ENCODE measurements at regions not wholly inside any gene's neighbourhood (a gene's known extent, or its start where the extent isn't known, plus 50 kb on each side); places are given as distances from the start of the nearest gene placed in this dataset.

DNA sequence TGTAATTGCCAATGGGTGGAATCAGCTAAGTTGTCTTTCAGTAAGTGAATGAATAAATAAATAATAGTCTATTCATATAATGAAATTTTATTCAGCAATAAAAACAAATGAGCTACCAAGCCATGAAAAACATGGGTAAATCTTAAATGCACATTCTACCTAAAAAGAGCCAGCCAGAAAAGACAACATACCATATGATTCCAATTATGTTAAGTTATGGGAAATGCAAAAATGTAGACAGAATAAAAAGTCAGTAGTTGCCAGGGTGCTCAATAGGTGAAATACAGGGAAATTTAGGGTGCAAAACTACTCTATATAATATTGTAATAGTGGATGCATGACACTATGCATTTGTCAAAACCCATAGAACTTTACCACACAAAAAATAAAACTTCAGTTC is 277.2 kb upstream of the EPHA6 start:
- Histone ChIP-seq H3K27me3 (ENCODE audit: insufficient read depth) (no peaks in the 10 kb centered on the region), H3F3A (replicated peaks; ENCODE audit: low read depth) (no peaks in the 10 kb centered on the region), H3K79me2 (replicated peaks; ENCODE audit: insufficient read depth) (no peaks in the 10 kb centered on the region), H3K4me1 (ENCODE audit: insufficient read depth) (no peaks in the 10 kb centered on the region), H4K20me1 (replicated peaks; ENCODE audit: insufficient read depth) (no peaks in the 10 kb centered on the region), H2AFZ (no peak overlapping the region), H3K27ac (ENCODE audit: low read depth) (no peak overlapping the region), H3K4me3 (no peak overlapping the region), H3K4me2 (no peak overlapping the region), H3K36me3 (ENCODE audit: insufficient read depth) (no peaks in the 10 kb centered on the region), H3K9me2 (ENCODE audit: insufficient read depth) (0 out of 2 replicates have a peak, but pooled peaks cover 3% of the 10 kb centered on the region)
- DNase-seq (ENCODE audit: low spot score) (no peak), ATAC-seq (no peak)
- H3K9me3 Mint-ChIP-seq = 0 out of 3 replicates have a peak, but pooled peaks cover 5% of the 10 kb centered on the region
- H3K4me3 Mint-ChIP-seq = no peak overlapping the region
- no peaks in the 10 kb centered on the region for H3K4me1 Mint-ChIP-seq
- TF ChIP-seq STAT1 (IDR thresholded peaks at IDR 0.05; ENCODE audit: unreplicated experiment) = no peak
- TF ChIP-seq, protein P1, sequence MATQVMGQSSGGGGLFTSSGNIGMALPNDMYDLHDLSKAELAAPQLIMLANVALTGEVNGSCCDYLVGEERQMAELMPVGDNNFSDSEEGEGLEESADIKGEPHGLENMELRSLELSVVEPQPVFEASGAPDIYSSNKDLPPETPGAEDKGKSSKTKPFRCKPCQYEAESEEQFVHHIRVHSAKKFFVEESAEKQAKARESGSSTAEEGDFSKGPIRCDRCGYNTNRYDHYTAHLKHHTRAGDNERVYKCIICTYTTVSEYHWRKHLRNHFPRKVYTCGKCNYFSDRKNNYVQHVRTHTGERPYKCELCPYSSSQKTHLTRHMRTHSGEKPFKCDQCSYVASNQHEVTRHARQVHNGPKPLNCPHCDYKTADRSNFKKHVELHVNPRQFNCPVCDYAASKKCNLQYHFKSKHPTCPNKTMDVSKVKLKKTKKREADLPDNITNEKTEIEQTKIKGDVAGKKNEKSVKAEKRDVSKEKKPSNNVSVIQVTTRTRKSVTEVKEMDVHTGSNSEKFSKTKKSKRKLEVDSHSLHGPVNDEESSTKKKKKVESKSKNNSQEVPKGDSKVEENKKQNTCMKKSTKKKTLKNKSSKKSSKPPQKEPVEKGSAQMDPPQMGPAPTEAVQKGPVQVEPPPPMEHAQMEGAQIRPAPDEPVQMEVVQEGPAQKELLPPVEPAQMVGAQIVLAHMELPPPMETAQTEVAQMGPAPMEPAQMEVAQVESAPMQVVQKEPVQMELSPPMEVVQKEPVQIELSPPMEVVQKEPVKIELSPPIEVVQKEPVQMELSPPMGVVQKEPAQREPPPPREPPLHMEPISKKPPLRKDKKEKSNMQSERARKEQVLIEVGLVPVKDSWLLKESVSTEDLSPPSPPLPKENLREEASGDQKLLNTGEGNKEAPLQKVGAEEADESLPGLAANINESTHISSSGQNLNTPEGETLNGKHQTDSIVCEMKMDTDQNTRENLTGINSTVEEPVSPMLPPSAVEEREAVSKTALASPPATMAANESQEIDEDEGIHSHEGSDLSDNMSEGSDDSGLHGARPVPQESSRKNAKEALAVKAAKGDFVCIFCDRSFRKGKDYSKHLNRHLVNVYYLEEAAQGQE (IDR thresholded peaks at IDR 0.05; ENCODE audit: unreplicated experiment) = no peak
- TF ChIP-seq EZH2 (IDR thresholded peaks at IDR 0.05; ENCODE audit: low read depth, unreplicated experiment) = no peak
- TF ChIP-seq ZNF331 (CRISPR knock-in tag; IDR thresholded peaks at IDR 0.05; ENCODE audit: low read depth) = no peak
- no peaks in the 10 kb centered on the region for H3K27me3 Mint-ChIP-seq (ENCODE audit: insufficient read depth, low read depth, poor library complexity)
- no peak overlapping the region for H3K27ac Mint-ChIP-seq
- 0 out of 3 replicates have a peak, but pooled peaks cover 3% of the 10 kb centered on the region for H3K36me3 Mint-ChIP-seq (ENCODE audit: low read depth)

DNA sequence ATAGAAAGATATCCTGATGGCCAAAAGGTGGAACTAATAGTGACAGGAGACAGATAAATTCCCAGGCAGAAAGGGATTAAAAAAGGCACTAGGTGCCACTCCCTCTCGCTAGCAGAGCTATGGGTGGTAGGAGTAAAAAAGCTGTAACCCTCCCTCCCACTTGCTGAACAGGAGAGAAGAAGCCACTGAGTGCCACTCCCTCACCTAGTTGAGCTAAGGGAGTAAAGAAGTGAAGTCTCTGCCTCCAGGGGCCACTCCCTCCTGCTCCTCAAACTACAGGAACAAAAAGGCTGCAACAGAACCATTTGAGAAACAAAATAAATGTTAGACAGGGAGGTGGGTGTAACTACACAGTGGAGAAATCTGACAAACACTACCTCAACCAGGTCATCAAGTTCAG is 276.2 kb upstream of the EPHA6 start:
- Mint-ChIP-seq H3K4me3 (no peak overlapping the region), H3K36me3 (ENCODE audit: low read depth) (no peaks in the 10 kb centered on the region), H3K4me1 (no peaks in the 10 kb centered on the region), H3K27me3 (ENCODE audit: insufficient read depth, low read depth, poor library complexity) (no peaks in the 10 kb centered on the region), H3K27ac (no peak overlapping the region), H3K9me3 (no peaks in the 10 kb centered on the region)
- Histone ChIP-seq H3K4me2 (no peak overlapping the region), H3K27me3 (ENCODE audit: insufficient read depth) (no peaks in the 10 kb centered on the region), H2AFZ (no peak overlapping the region), H3K4me3 (no peak overlapping the region), H3K79me2 (replicated peaks; ENCODE audit: insufficient read depth) (no peaks in the 10 kb centered on the region), H3K4me1 (ENCODE audit: insufficient read depth) (no peaks in the 10 kb centered on the region), H3K9me2 (ENCODE audit: insufficient read depth) (no peaks in the 10 kb centered on the region), H3K27ac (ENCODE audit: low read depth) (no peak overlapping the region), H3F3A (replicated peaks; ENCODE audit: low read depth) (no peaks in the 10 kb centered on the region), H3K36me3 (ENCODE audit: insufficient read depth) (no peaks in the 10 kb centered on the region), H4K20me1 (replicated peaks; ENCODE audit: insufficient read depth) (no peaks in the 10 kb centered on the region)
- ATAC-seq (peak; percentile 56; the same call in 2 of the 3 replicates), DNase-seq (ENCODE audit: low spot score) (peak; percentile 2)
- TF ChIP-seq ZNF114 (CRISPR knock-in tag; IDR thresholded peaks at IDR 0.05) (no peak), JUNB (IDR thresholded peaks at IDR 0.05; ENCODE audit: unreplicated experiment) (no peak), NANOG (IDR thresholded peaks at IDR 0.05; ENCODE audit: borderline replicate concordance) (no peak), EZH2 (IDR thresholded peaks at IDR 0.05; ENCODE audit: low read depth, unreplicated experiment) (no peak), STAT1 (IDR thresholded peaks at IDR 0.05; ENCODE audit: unreplicated experiment) (no peak), ZNF331 (CRISPR knock-in tag; IDR thresholded peaks at IDR 0.05; ENCODE audit: low read depth) (no peak), EZH2phosphoT487 (IDR thresholded peaks at IDR 0.05; ENCODE audit: unreplicated experiment) (no peak)
- TF ChIP-seq, protein P1 (IDR thresholded peaks at IDR 0.05; ENCODE audit: unreplicated experiment) = no peak
- TF ChIP-seq, protein P2, sequence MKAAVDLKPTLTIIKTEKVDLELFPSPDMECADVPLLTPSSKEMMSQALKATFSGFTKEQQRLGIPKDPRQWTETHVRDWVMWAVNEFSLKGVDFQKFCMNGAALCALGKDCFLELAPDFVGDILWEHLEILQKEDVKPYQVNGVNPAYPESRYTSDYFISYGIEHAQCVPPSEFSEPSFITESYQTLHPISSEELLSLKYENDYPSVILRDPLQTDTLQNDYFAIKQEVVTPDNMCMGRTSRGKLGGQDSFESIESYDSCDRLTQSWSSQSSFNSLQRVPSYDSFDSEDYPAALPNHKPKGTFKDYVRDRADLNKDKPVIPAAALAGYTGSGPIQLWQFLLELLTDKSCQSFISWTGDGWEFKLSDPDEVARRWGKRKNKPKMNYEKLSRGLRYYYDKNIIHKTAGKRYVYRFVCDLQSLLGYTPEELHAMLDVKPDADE (IDR thresholded peaks at IDR 0.05) = no peak
